HG03520 (cell line): ENCODE measurements at regions not wholly inside any gene's neighbourhood (a gene's known extent, or its start where the extent isn't known, plus 50 kb on each side); places are given as distances from the start of the nearest gene placed in this dataset.
A peak's percentile ranks its signal among the peaks of the same experiment; 100 is the strongest.
"Not testable (repeated sequence)": the region's sequence is repeated elsewhere in the genome, so short reads cannot be mapped to it uniquely, and the experiment has no call there.

Source experiments
- ATAC-seq: cut with Tn5 transposase; IDR thresholded peaks from one replicate; pipeline ENCODE4 v1.9.1; 2021; ENCODE audit warnings: mild to moderate bottlenecking, moderate library complexity; ENCODE audit not compliant: unreplicated experiment

GRCh38 chr5:96528826-96529474 lies 95.9 kb upstream of the PCSK1 start:
- no peak for ATAC-seq

- no peak for ATAC-seq
Observed at GRCh38 chr5:96529559-96529958, 96.5 kb upstream of the PCSK1 start.

GRCh38 chr5:96530901-96531300 lies 97.9 kb upstream of the PCSK1 start:
- no peak for ATAC-seq

GRCh38 chr5:96533371-96533770 lies 100.3 kb upstream of the PCSK1 start:
- no peak for ATAC-seq

- no peak for ATAC-seq
Observed at GRCh38 chr5:96537386-96537785, 104.3 kb upstream of the PCSK1 start.

GRCh38 chr5:96538808-96539250 lies 105.8 kb upstream of the PCSK1 start:
- ATAC-seq = no peak

- no peak for ATAC-seq
Observed at GRCh38 chr5:96546120-96546519, 113.1 kb upstream of the PCSK1 start.

GRCh38 chr5:96547486-96547885 lies 114.4 kb upstream of the PCSK1 start:
- no peak for ATAC-seq

GRCh38 chr5:96548905-96549304 lies 113.3 kb upstream of the CAST start:
- ATAC-seq = no peak

GRCh38 chr5:96560857-96561256 lies 101.3 kb upstream of the CAST start:
- not testable (repeated sequence) for ATAC-seq

GRCh38 chr5:96562614-96563013 lies 99.6 kb upstream of the CAST start:
- no peak for ATAC-seq

GRCh38 chr5:96563816-96564215 lies 98.4 kb upstream of the CAST start:
- ATAC-seq = no peak

GRCh38 chr5:96565582-96566265 lies 96.5 kb upstream of the CAST start:
- peak; percentile 76 for ATAC-seq

- no peak for ATAC-seq
Observed at GRCh38 chr5:96566833-96567587, 95.2 kb upstream of the CAST start.

GRCh38 chr5:96569332-96569731 lies 92.8 kb upstream of the CAST start:
- no peak for ATAC-seq

GRCh38 chr5:96569770-96570169 lies 92.4 kb upstream of the CAST start:
- ATAC-seq = no peak

- no peak for ATAC-seq
Observed at GRCh38 chr5:96572864-96573512, 89.2 kb upstream of the CAST start.

GRCh38 chr5:96573513-96573894 lies 88.7 kb upstream of the CAST start:
- ATAC-seq = no peak

GRCh38 chr5:96576876-96577275 lies 85.3 kb upstream of the CAST start:
- ATAC-seq = no peak

GRCh38 chr5:96577909-96578308 lies 84.3 kb upstream of the CAST start:
- no peak for ATAC-seq

- no peak for ATAC-seq
Observed at GRCh38 chr5:96579711-96580110, 82.5 kb upstream of the CAST start.
